Cardiac fibroblast (primary cell): ENCODE measurements at regions not wholly inside any gene's neighbourhood (a gene's known extent, or its start where the extent isn't known, plus 50 kb on each side); places are given as distances from the start of the nearest gene placed in this dataset.

Experiments
- DNase-seq, 2 donors: peaks; one replicate each; pipeline versions ENCODE4 v3.0.0 to v3.0.0-alpha.2; 2010; ENCODE audit warnings: low read depth in 2 of 2
- H3K4me3 ChIP-seq, 2 donors: replicated peaks in 1 of 2; 1 replicate in 1 of 2; 2 replicates in 1 of 2; pipeline ENCODE4 v1.5.1; 2011; ENCODE audit warnings: low read depth in 2 of 2, low read length in 2 of 2, mild to moderate bottlenecking in 2 of 2, moderate library complexity in 1 of 2
- CTCF ChIP-seq: IDR thresholded peaks from one replicate; pipeline ENCODE4 v1.5.1; 2011; ENCODE audit warnings: low read depth, mild to moderate bottlenecking, low read length, inconsistent platforms

GRCh38 chr13:107994137-107994536, 221.2 kb downstream of the LIG4 start:
- H3K4me3 ChIP-seq, result no peak overlapping the region
- no peak for TF ChIP-seq CTCF
- no peak for DNase-seq

GRCh38 chr13:107993239-107993949, 221.9 kb downstream of the LIG4 start:
- TF ChIP-seq CTCF, result no peak
- H3K4me3 ChIP-seq, result no peak overlapping the region
- no peak for DNase-seq

GRCh38 chr13:107992542-107992941, 222.8 kb downstream of the LIG4 start:
- TF ChIP-seq CTCF, result no peak
- H3K4me3 ChIP-seq, result no peak overlapping the region
- no peak for DNase-seq

GRCh38 chr13:107977071-107977574, 238.2 kb downstream of the LIG4 start:
- TF ChIP-seq CTCF, result no peak
- H3K4me3 ChIP-seq, result no peak overlapping the region
- DNase-seq, result no peak

DNA sequence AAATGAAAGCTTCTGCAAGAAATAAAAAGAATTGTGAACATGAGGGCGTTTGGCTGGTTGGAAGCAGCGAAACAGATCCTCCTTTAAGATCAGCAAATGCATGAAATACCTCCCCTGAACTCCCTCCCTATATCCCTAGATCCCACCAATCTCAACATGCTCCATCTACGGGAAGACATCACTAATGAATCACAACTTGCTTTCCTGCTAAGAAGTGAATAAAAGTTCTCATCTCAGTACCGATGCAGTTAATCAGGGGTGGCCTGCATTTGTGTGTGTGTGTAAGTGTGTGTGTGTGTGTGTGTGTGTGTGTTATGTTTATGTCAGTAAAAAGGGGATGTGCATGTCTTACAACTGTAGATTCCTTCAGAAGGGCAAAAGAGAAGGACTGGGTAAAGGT, 238.7 kb downstream of the LIG4 start:
- no peak overlapping the region for H3K4me3 ChIP-seq
- no peak for DNase-seq
- TF ChIP-seq CTCF, result no peak

DNA sequence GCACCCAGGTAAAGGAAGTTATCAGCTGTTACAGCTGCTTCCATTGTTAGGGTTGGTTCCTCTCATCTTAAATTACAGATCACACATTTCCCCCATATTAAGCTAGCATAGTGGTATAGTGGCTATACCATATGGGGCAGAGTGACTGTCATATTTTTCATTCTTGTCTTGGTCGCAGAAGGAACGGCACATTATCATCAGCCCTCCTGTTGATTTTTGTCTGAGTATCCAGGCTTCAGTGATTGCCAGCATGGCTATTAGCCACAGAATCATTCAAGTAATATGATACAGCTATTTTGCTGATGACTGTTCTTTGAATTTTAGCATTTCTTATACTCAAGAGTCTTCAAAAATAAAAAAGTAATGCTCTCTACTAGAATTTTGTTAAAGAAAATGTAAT, 240.9 kb downstream of the LIG4 start:
- TF ChIP-seq CTCF, result no peak
- H3K4me3 ChIP-seq, result no peak overlapping the region
- no peak for DNase-seq

DNA sequence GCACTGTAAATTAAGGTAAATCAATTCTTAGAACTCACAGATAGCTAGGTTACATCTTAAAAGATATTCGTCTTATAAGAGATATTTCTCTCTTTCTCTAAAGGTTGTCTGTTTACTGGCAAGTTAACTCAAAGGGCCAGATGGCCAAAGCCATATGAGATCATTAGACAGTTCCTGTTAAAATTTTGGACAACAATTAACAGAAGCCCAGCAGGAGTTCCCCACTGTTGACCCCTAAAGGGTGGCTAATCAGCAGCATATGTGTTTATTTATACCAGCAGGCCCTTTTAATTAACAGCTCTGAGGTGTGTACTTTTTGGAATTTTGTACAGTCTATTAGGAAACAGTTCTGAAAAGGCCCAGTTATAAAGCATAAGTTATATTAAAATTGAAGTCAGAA, 245.8 kb downstream of the LIG4 start:
- no peak for TF ChIP-seq CTCF
- H3K4me3 ChIP-seq, result no peak overlapping the region
- no peak for DNase-seq
